ENCODE measurements at regions not wholly inside any gene's neighbourhood (a gene's known extent, or its start where the extent isn't known, plus 50 kb on each side); places are given as distances from the start of the nearest gene placed in this dataset.
A peak's percentile ranks its signal among the peaks of the same experiment; 100 is the strongest.

GRCh38 chr3:36192901-36193300 lies 187.4 kb upstream of the STAC start:
- no peak for DNase-seq (ENCODE audit: low spot score)

GRCh38 chr3:36193448-36193847 lies 186.9 kb upstream of the STAC start:
- no peak for DNase-seq (ENCODE audit: low spot score)

GRCh38 chr3:36196058-36196457 lies 184.2 kb upstream of the STAC start:
- DNase-seq (ENCODE audit: low spot score), result no peak

GRCh38 chr3:36197151-36197550 lies 183.2 kb upstream of the STAC start:
- DNase-seq (ENCODE audit: low spot score), result no peak

GRCh38 chr3:36201546-36201945 lies 178.8 kb upstream of the STAC start:
- DNase-seq (ENCODE audit: low spot score), result no peak

- DNase-seq (ENCODE audit: low spot score), result no peak
Measured at GRCh38 chr3:36206956-36207580, 173.2 kb upstream of the STAC start.

- no peak for DNase-seq (ENCODE audit: low spot score)
Measured at GRCh38 chr3:36210840-36211651, 169.3 kb upstream of the STAC start.

GRCh38 chr3:36211652-36211999 lies 168.7 kb upstream of the STAC start:
- no peak for DNase-seq (ENCODE audit: low spot score)

GRCh38 chr3:36212251-36212650 lies 168.1 kb upstream of the STAC start:
- no peak for DNase-seq (ENCODE audit: low spot score)

GRCh38 chr3:36214460-36214859 lies 165.8 kb upstream of the STAC start:
- no peak for DNase-seq (ENCODE audit: low spot score)

- no peak for DNase-seq (ENCODE audit: low spot score)
Measured at GRCh38 chr3:36215241-36215640, 165.1 kb upstream of the STAC start.

GRCh38 chr3:36219398-36219797 lies 160.9 kb upstream of the STAC start:
- DNase-seq (ENCODE audit: low spot score), result no peak

GRCh38 chr3:36220173-36220572 lies 160.1 kb upstream of the STAC start:
- DNase-seq (ENCODE audit: low spot score), result no peak

- no peak for DNase-seq (ENCODE audit: low spot score)
Measured at GRCh38 chr3:36221975-36222374, 158.3 kb upstream of the STAC start.

- DNase-seq (ENCODE audit: low spot score), result no peak
Measured at GRCh38 chr3:36227980-36228379, 152.3 kb upstream of the STAC start.

GRCh38 chr3:36229496-36229895 lies 150.8 kb upstream of the STAC start:
- DNase-seq (ENCODE audit: low spot score), result no peak

GRCh38 chr3:36232797-36233489 lies 147.4 kb upstream of the STAC start:
- no peak for DNase-seq (ENCODE audit: low spot score)

- no peak for DNase-seq (ENCODE audit: low spot score)
Measured at GRCh38 chr3:36244728-36245127, 135.6 kb upstream of the STAC start.

GRCh38 chr3:36248374-36248773 lies 131.9 kb upstream of the STAC start:
- DNase-seq (ENCODE audit: low spot score), result no peak

GRCh38 chr3:36250191-36250590 lies 130.1 kb upstream of the STAC start:
- DNase-seq (ENCODE audit: low spot score), result peak; percentile 40

GRCh38 chr3:36257158-36257852 lies 123.0 kb upstream of the STAC start:
- DNase-seq (ENCODE audit: low spot score), result no peak

- no peak for DNase-seq (ENCODE audit: low spot score)
Measured at GRCh38 chr3:36258421-36258820, 121.9 kb upstream of the STAC start.

- no peak for DNase-seq (ENCODE audit: low spot score)
Measured at GRCh38 chr3:36259580-36259979, 120.7 kb upstream of the STAC start.

Data from ecto neural progenitor cell (in vitro differentiated cells).